ENCODE measurements at regions not wholly inside any gene's neighbourhood (a gene's known extent, or its start where the extent isn't known, plus 50 kb on each side); places are given as distances from the start of the nearest gene placed in this dataset.

GRCh38 chr11:123301696-123302400, 106.8 kb upstream of the CLMP start:
- DNase-seq: no peak

- DNase-seq: no peak
Measured at GRCh38 chr11:123301013-123301591, 106.1 kb upstream of the CLMP start.

GRCh38 chr11:123299721-123300120, 104.7 kb upstream of the CLMP start:
- DNase-seq: no peak

GRCh38 chr11:123298488-123299447, 103.7 kb upstream of the CLMP start:
- no peak for DNase-seq

- no peak for DNase-seq
Measured at GRCh38 chr11:123292647-123293046, 97.6 kb upstream of the CLMP start.

GRCh38 chr11:123291201-123291869, 96.3 kb upstream of the CLMP start:
- no peak for DNase-seq

GRCh38 chr11:123286761-123287160, 91.7 kb upstream of the CLMP start:
- no peak for DNase-seq

GRCh38 chr11:123286255-123286654, 91.2 kb upstream of the CLMP start:
- DNase-seq: no peak

- no peak for DNase-seq
Measured at GRCh38 chr11:123284454-123284853, 89.4 kb upstream of the CLMP start.

GRCh38 chr11:123282597-123282996, 87.5 kb upstream of the CLMP start:
- DNase-seq: no peak

GRCh38 chr11:123273616-123274015, 78.6 kb upstream of the CLMP start:
- DNase-seq: no peak

- DNase-seq: peak; percentile 46
Measured at GRCh38 chr11:123272565-123272964, 77.5 kb upstream of the CLMP start.

- no peak for DNase-seq
Measured at GRCh38 chr11:123268156-123268555, 73.1 kb upstream of the CLMP start.

- DNase-seq: no peak
Measured at GRCh38 chr11:123265951-123266350, 70.9 kb upstream of the CLMP start.

GRCh38 chr11:123264431-123264780, 69.4 kb upstream of the CLMP start:
- no peak for DNase-seq

GRCh38 chr11:123261345-123262106, 66.5 kb upstream of the CLMP start:
- DNase-seq: peak; percentile 39

- DNase-seq: no peak
Measured at GRCh38 chr11:123260511-123261211, 65.6 kb upstream of the CLMP start.

- DNase-seq: no peak
Measured at GRCh38 chr11:123258877-123259276, 63.8 kb upstream of the CLMP start.

GRCh38 chr11:123257370-123257769, 62.3 kb upstream of the CLMP start:
- DNase-seq: no peak

- DNase-seq: no peak
Measured at GRCh38 chr11:123255909-123256308, 60.9 kb upstream of the CLMP start.

- DNase-seq: no peak
Measured at GRCh38 chr11:123254357-123254756, 59.3 kb upstream of the CLMP start.

GRCh38 chr11:123253911-123254310, 58.9 kb upstream of the CLMP start:
- DNase-seq: no peak

All from NCI-H226 (cell line).